ENCODE measurements at regions not wholly inside any gene's neighbourhood (a gene's known extent, or its start where the extent isn't known, plus 50 kb on each side); places are given as distances from the start of the nearest gene placed in this dataset.

GRCh38 chr3:151644020-151644620 is 89.6 kb upstream of the AADACL2 start:
- POLR2A ChIA-PET = no interaction called here
- no peaks in the 10 kb centered on the region for H3K27me3 Mint-ChIP-seq
- no peaks in the 10 kb centered on the region for H3K9me3 Mint-ChIP-seq
- no peak for TF ChIP-seq CTCF (IDR thresholded peaks at IDR 0.05)
- intact Hi-C loops (cut with micrococcal nuclease) = no loop called here
- CTCF ChIA-PET = no interaction called here
- H3K27ac Mint-ChIP-seq = no peak overlapping the region
- no peaks in the 10 kb centered on the region for H3K36me3 Mint-ChIP-seq (ENCODE audit: low read depth)
- ATAC-seq (ENCODE audit: low read depth) (no peak), DNase-seq (no peak)
- H3K4me1 Mint-ChIP-seq = no peaks in the 10 kb centered on the region
- no peak overlapping the region for H3K4me3 Mint-ChIP-seq

- DNase-seq (no peak), ATAC-seq (ENCODE audit: low read depth) (no peak)
- Mint-ChIP-seq H3K4me3 (no peak overlapping the region), H3K27me3 (no peaks in the 10 kb centered on the region), H3K36me3 (ENCODE audit: low read depth) (no peaks in the 10 kb centered on the region), H3K9me3 (no peaks in the 10 kb centered on the region), H3K4me1 (no peaks in the 10 kb centered on the region), H3K27ac (no peak overlapping the region)
- intact Hi-C loops (cut with micrococcal nuclease) = no loop called here
- ChIA-PET CTCF (no interaction called here), POLR2A (no interaction called here)
- no peak for TF ChIP-seq CTCF (IDR thresholded peaks at IDR 0.05)
Measured at GRCh38 chr3:151639418-151639740, 94.3 kb upstream of the AADACL2 start.

GRCh38 chr3:151638555-151639417 is 94.9 kb upstream of the AADACL2 start:
- CTCF ChIA-PET = no interaction called here

GRCh38 chr3:151635905-151636304 is 97.8 kb upstream of the AADACL2 start:
- ChIA-PET POLR2A (no interaction called here), CTCF (no interaction called here)
- Mint-ChIP-seq H3K4me1 (no peaks in the 10 kb centered on the region), H3K27me3 (no peaks in the 10 kb centered on the region), H3K36me3 (ENCODE audit: low read depth) (no peaks in the 10 kb centered on the region), H3K27ac (no peak overlapping the region), H3K9me3 (no peaks in the 10 kb centered on the region), H3K4me3 (no peak overlapping the region)
- ATAC-seq (ENCODE audit: low read depth) (no peak), DNase-seq (no peak)
- TF ChIP-seq CTCF (IDR thresholded peaks at IDR 0.05) = no peak
- intact Hi-C loops (cut with micrococcal nuclease) = no loop called here

More at GRCh38 chr3:151638555-151639417, 94.9 kb upstream of the AADACL2 start:
- intact Hi-C loops (cut with micrococcal nuclease) = no loop called here
- Mint-ChIP-seq H3K36me3 (ENCODE audit: low read depth) (no peaks in the 10 kb centered on the region), H3K27me3 (no peaks in the 10 kb centered on the region), H3K27ac (no peak overlapping the region), H3K9me3 (no peaks in the 10 kb centered on the region), H3K4me1 (no peaks in the 10 kb centered on the region), H3K4me3 (no peak overlapping the region)
- no peak for DNase-seq
- no peak for TF ChIP-seq CTCF (IDR thresholded peaks at IDR 0.05)
- no peak for ATAC-seq (ENCODE audit: low read depth)
- POLR2A ChIA-PET = no interaction called here

- no peak overlapping the region for H3K27ac Mint-ChIP-seq
Measured at GRCh38 chr3:151631946-151632345, 101.8 kb upstream of the AADACL2 start.

More at GRCh38 chr3:151631946-151632345, 101.8 kb upstream of the AADACL2 start:
- ChIA-PET POLR2A (no interaction called here), CTCF (no interaction called here)
- Mint-ChIP-seq H3K9me3 (no peaks in the 10 kb centered on the region), H3K4me3 (no peak overlapping the region), H3K36me3 (ENCODE audit: low read depth) (no peaks in the 10 kb centered on the region), H3K4me1 (no peaks in the 10 kb centered on the region), H3K27me3 (no peaks in the 10 kb centered on the region)
- ATAC-seq (ENCODE audit: low read depth) (no peak), DNase-seq (no peak)
- intact Hi-C loops (cut with micrococcal nuclease) = no loop called here
- TF ChIP-seq CTCF (IDR thresholded peaks at IDR 0.05) = no peak
